ENCODE measurements at regions not wholly inside any gene's neighbourhood (a gene's known extent, or its start where the extent isn't known, plus 50 kb on each side); places are given as distances from the start of the nearest gene placed in this dataset.

DNA sequence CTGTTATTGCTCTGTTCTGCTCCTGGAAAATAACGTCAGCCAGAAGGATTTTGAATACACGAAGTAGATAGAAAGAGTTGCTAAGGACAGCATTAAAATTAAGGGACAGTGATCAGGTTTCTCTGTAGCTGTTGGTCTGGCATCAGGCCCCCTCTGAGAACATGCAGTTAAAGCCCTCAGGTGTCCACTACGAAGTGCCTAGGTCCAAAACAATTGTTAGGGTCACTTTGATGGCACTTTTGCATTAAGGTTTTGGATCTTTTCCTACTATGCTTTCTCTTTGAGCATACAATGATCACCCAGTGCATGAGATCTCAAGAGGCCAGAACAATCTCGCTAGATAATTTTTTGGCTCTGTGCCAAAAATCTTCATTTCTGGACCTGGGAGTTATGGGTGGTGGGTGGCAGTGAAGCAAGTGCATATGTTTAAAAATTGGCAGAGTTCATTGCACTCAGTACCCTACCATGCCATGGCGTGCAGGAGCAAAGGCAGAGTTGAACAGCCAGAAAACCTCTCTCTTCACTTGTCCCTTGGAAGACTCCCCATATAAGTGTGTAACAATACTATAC, 797.6 kb downstream of the ROBO2 start:
- TF ChIP-seq, protein P1, sequence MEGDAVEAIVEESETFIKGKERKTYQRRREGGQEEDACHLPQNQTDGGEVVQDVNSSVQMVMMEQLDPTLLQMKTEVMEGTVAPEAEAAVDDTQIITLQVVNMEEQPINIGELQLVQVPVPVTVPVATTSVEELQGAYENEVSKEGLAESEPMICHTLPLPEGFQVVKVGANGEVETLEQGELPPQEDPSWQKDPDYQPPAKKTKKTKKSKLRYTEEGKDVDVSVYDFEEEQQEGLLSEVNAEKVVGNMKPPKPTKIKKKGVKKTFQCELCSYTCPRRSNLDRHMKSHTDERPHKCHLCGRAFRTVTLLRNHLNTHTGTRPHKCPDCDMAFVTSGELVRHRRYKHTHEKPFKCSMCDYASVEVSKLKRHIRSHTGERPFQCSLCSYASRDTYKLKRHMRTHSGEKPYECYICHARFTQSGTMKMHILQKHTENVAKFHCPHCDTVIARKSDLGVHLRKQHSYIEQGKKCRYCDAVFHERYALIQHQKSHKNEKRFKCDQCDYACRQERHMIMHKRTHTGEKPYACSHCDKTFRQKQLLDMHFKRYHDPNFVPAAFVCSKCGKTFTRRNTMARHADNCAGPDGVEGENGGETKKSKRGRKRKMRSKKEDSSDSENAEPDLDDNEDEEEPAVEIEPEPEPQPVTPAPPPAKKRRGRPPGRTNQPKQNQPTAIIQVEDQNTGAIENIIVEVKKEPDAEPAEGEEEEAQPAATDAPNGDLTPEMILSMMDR (IDR thresholded peaks at IDR 0.05; ENCODE audit: insufficient read depth, low read depth, low read length): no peak
- no peak for DNase-seq (ENCODE audit: low read depth)

DNA sequence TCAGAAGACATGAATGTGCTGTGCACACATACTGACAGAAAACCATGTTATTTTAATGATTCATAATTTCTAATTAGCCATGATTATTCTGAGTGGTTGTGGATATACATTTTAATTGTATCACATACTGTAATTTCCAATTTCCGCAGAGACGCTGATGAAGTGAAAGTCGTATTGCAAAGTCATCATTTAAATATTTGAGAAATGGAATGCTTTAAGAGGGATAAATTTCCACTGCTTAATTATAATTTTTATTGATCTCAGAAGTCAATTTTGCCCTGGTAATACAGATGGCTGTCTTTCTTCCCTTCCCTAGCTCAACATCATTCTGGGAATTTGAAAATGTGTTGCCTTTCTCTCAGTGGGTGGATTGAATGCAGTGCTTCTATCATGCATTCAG, 819.3 kb downstream of the ROBO2 start:
- no peak overlapping the region for H3K4me3 ChIP-seq (ENCODE audit: low read depth, low read length)
- no peak for DNase-seq (ENCODE audit: low read depth)
- TF ChIP-seq, protein P1 (IDR thresholded peaks at IDR 0.05; ENCODE audit: insufficient read depth, low read depth, low read length): no peak

More for the DNA sequence above, 797.6 kb downstream of the ROBO2 start:
- no peak overlapping the region for H3K4me3 ChIP-seq (ENCODE audit: low read depth, low read length)

DNA sequence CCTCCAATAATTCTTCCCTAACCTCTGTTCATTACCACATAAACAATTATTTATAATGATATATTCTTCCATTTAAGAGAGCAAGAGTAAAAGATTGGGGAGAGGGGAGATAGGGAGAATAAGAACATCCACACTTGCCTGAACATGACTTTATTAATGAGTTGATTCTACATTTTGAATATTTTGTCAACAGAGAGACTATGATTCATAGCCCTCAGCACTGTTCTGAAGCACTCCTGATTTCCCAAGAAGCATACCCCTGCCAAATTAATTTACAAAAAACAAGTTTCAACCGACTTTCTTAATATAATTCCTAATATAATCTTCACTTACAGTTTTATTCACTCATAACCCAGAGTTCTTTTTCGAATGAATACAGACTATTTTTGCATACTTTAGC, 828.8 kb downstream of the ROBO2 start:
- no peak overlapping the region for H3K4me3 ChIP-seq (ENCODE audit: low read depth, low read length)
- TF ChIP-seq, protein P1 (IDR thresholded peaks at IDR 0.05; ENCODE audit: insufficient read depth, low read depth, low read length): no peak
- DNase-seq (ENCODE audit: low read depth): peak; percentile 4

DNA sequence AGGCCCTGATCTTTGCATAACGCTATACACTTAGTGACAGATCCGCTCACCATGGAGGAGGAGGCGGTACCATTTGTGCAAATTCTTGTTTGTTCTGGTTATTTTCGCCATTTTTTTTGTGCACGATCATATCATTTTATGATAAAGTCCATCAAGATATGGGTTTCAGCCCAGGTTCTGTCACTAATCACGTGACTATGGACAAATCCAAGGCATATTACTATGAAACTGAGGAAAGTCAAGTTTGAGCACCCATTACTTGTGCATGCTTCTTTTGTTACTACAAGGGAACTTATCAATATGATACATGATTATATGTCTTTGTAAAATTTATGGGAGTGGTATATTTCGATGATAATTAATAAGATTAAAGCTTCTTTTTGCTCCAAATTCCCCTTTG, 829.5 kb downstream of the ROBO2 start:
- TF ChIP-seq, protein P1 (IDR thresholded peaks at IDR 0.05; ENCODE audit: insufficient read depth, low read depth, low read length): no peak
- H3K4me3 ChIP-seq (ENCODE audit: low read depth, low read length): no peak overlapping the region
- no peak for DNase-seq (ENCODE audit: low read depth)

DNA sequence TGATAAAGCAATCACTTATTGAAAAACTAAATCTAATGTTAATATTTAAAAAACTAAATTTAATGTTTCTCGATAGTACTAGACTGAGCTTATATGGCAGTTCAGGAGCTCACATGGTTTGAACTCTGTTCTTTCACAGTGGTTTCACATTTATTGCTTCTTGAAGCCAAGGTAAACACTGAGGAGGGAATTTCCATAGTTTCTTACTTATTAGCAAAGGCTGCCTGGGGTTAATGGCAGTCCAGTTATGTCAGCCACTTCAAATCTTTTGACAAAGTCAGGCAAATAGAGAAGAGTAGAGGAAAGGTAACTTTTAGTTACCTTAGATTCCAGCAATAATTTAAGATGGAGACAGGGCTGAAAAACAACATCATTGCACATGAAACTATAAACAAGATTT, 831.5 kb downstream of the ROBO2 start:
- no peak for DNase-seq (ENCODE audit: low read depth)
- no peak overlapping the region for H3K4me3 ChIP-seq (ENCODE audit: low read depth, low read length)
- TF ChIP-seq, protein P1 (IDR thresholded peaks at IDR 0.05; ENCODE audit: insufficient read depth, low read depth, low read length): no peak

DNA sequence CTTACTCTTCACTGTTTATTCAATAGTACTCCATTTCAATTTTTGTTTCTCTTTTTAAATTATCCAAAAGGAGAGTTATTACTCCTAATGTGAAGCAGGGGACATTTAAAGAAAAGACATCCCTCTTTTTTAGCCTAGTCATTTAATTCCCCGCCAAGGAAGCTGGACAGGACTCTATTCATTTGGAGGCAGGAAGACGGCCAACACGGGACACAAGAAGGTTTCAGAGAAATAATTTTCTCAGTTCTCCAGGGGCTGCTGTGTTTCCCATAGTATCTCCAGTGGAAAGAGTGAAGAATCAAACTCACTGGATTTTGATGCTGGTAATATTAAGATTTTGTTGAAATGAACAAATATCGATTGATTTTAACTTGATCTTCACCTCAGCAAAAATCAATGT, 833.7 kb downstream of the ROBO2 start:
- H3K4me3 ChIP-seq (ENCODE audit: low read depth, low read length): no peak overlapping the region
- TF ChIP-seq, protein P1 (IDR thresholded peaks at IDR 0.05; ENCODE audit: insufficient read depth, low read depth, low read length): no peak
- DNase-seq (ENCODE audit: low read depth): no peak

DNA sequence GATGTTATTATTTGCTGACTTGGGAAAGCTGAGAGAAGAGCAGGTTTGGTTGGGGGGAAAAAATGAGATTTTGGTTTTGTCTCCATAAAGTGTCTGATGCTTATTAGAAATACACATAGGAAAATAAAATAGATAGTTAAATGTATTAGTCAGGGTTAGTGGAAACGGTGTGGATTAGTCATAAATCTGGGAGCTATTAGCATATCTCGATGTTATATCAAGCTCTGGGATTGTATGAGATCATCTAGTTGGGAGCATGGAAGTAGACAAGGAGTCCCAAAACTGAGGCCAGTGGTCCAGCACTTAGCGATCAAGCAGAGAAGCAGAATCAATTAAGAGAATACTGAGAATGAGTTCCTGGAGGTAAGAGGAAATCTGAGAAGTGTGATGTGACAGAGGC, 845.5 kb downstream of the ROBO2 start:
- no peak for DNase-seq (ENCODE audit: low read depth)
- TF ChIP-seq, protein P1 (IDR thresholded peaks at IDR 0.05; ENCODE audit: insufficient read depth, low read depth, low read length): no peak
- H3K4me3 ChIP-seq (ENCODE audit: low read depth, low read length): no peak overlapping the region
